HepG2 (cell line): ENCODE measurements at regions not wholly inside any gene's neighbourhood (a gene's known extent, or its start where the extent isn't known, plus 50 kb on each side); places are given as distances from the start of the nearest gene placed in this dataset.

Experiments
- CEBPB ChIP-seq: IDR thresholded peaks from 2 replicates; pipeline ENCODE4 v1.6.1; 2011; ENCODE audit warnings: low read depth, low read length, improper control_type of control experiment, borderline replicate concordance
- HDAC6 ChIP-seq: fragments of 200-600 bp; sonication (generic); IDR thresholded peaks from 2 replicates; pipeline ENCODE4 v1.7.0; 2017; ENCODE audit warnings: mild to moderate bottlenecking, antibody characterized with exemption, low read length, low read depth
- KLF9 ChIP-seq: IDR thresholded peaks from 2 replicates; pipeline ENCODE4 v1.6.1; 2016; ENCODE audit warnings: low read depth
- MEIS2 ChIP-seq: sonication (generic); formaldehyde crosslinking; IDR thresholded peaks from 2 replicates; pipeline ENCODE4 v1.9.0; 2021; ENCODE audit warnings: mild to moderate bottlenecking, missing genetic modification reagents
- NFE2L1 ChIP-seq: sonication (generic); formaldehyde crosslinking; IDR thresholded peaks from 2 replicates; pipeline ENCODE4 v1.4.0; 2020; ENCODE audit warnings: missing genetic modification reagents, mild to moderate bottlenecking, borderline replicate concordance
- POLR2A ChIP-seq, 2 experiments: IDR thresholded peaks; 2 replicates each; pipeline ENCODE4 v1.6.1; 2011; ENCODE audit warnings: low read depth in 2 of 2, low read length in 2 of 2, mild to moderate bottlenecking in 1 of 2, moderate library complexity in 1 of 2; ENCODE audit not compliant: insufficient read depth in 1 of 2
- POLR2AphosphoS5 ChIP-seq: IDR thresholded peaks from 2 replicates; pipeline ENCODE4 v1.6.1; 2012; ENCODE audit warnings: low read depth, low read length
- RAD21 ChIP-seq: fragments of 450-650 bp; formaldehyde crosslinking; IDR thresholded peaks from 2 replicates; pipeline ENCODE4 v1.5.0; 2020; ENCODE audit warnings: mild to moderate bottlenecking
- SMC3 ChIP-seq: IDR thresholded peaks from 2 replicates; pipeline ENCODE4 v1.6.1; 2011; ENCODE audit warnings: low read length, improper control_type of control experiment
- TGIF2 ChIP-seq: IDR thresholded peaks from 2 replicates; pipeline ENCODE4 v1.6.1; 2016; ENCODE audit warnings: control low read depth, missing compliant biosample characterization
- ZNF382 ChIP-seq: sonication (generic); formaldehyde crosslinking; IDR thresholded peaks from 2 replicates; pipeline ENCODE4 v1.5.0; 2020; ENCODE audit warnings: missing genetic modification reagents, mild to moderate bottlenecking, borderline replicate concordance
- TF ChIP-seq, protein P1 (sequence below): sonication (generic); formaldehyde crosslinking; IDR thresholded peaks from 2 replicates; pipeline ENCODE4 v1.5.0; 2020; ENCODE audit warnings: mild to moderate bottlenecking, missing genetic modification reagents, moderate library complexity
- TF ChIP-seq, protein P2 (sequence below): sonication (generic); formaldehyde crosslinking; IDR thresholded peaks from 2 replicates; pipeline ENCODE4 v1.5.0; 2020; ENCODE audit warnings: missing genetic modification reagents

DNA sequence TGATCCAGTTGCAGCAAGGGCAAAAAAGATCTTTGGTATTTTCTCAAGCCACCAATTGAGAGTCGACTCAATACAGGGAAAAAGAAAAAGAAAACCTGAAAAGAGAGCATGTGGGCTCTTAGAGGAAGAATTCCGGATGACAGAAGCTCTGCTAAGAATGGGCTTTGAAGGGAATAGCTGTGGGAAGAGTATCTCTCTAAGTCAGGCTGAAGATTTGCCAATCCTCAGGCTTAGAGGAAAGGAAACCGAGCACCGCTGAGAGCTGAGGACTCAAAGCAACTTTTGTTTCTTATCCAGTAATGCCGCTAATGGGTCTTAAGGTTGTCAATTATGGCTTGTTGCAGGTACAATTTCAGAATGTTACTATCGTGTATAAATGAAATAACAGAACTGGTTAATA is 166.4 kb downstream of the EFNB2 start:
- TF ChIP-seq POLR2AphosphoS5: no peak
- no peak for TF ChIP-seq TGIF2 (CRISPR knock-in tag)
- no peak for TF ChIP-seq RAD21 (CRISPR knock-in tag)
- TF ChIP-seq NFE2L1 (CRISPR knock-in tag): no peak
- TF ChIP-seq SMC3: no peak
- TF ChIP-seq, protein P1, sequence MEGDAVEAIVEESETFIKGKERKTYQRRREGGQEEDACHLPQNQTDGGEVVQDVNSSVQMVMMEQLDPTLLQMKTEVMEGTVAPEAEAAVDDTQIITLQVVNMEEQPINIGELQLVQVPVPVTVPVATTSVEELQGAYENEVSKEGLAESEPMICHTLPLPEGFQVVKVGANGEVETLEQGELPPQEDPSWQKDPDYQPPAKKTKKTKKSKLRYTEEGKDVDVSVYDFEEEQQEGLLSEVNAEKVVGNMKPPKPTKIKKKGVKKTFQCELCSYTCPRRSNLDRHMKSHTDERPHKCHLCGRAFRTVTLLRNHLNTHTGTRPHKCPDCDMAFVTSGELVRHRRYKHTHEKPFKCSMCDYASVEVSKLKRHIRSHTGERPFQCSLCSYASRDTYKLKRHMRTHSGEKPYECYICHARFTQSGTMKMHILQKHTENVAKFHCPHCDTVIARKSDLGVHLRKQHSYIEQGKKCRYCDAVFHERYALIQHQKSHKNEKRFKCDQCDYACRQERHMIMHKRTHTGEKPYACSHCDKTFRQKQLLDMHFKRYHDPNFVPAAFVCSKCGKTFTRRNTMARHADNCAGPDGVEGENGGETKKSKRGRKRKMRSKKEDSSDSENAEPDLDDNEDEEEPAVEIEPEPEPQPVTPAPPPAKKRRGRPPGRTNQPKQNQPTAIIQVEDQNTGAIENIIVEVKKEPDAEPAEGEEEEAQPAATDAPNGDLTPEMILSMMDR (CRISPR knock-in tag): no peak
- no peak for TF ChIP-seq ZNF382 (CRISPR knock-in tag)
- TF ChIP-seq MEIS2 (CRISPR knock-in tag): no peak
- TF ChIP-seq KLF9: no peak
- TF ChIP-seq, protein P2, sequence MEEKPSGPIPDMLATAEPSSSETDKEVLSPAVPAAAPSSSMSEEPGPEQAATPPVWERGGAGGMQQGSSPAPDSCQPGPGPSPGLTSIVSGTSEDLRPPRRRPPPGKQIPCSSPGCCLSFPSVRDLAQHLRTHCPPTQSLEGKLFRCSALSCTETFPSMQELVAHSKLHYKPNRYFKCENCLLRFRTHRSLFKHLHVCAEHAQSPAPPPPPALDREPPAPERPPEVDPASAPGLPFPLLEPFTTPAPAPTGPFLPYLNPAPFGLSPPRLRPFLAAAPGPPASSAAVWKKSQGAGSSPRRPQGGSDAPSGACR (CRISPR knock-in tag): no peak
- no peak for TF ChIP-seq CEBPB
- no peak for TF ChIP-seq POLR2A (IDR thresholded peaks at IDR 0.05; ENCODE audit: insufficient read depth in 1 of 2, low read depth in 2 of 2, low read length in 2 of 2)
- TF ChIP-seq HDAC6: no peak
